ENCODE measurements at regions not wholly inside any gene's neighbourhood (a gene's known extent, or its start where the extent isn't known, plus 50 kb on each side); places are given as distances from the start of the nearest gene placed in this dataset.
"Not testable (repeated sequence)": the region's sequence is repeated elsewhere in the genome, so short reads cannot be mapped to it uniquely, and the experiment has no call there.

DNA sequence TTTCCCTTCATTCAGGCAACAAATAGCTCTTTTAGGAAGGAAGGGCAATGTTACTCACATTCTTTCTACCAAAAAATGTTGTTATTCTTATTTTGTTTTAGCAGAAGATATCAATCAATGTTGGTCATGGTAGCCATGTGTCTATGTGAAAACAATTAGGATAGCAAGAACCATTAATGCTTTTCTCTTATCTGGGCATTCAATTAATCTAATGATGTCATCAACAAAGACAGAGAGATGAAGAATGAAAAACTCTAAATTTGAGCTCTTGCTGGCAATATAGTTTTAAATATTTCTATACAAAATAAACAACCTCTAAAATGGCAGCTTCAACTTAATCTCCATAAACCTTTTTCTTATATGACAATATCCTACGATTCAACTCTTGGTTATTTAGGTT is 353.7 kb upstream of the ANKRD30A start:
- no CpG with 5 or more reads among the region's 1 CpG for WGBS (ENCODE audit: insufficient coverage)
- no peak overlapping the region for H3K27ac Mint-ChIP-seq
- no peaks in the 10 kb centered on the region for H3K4me1 ChIP-seq (ENCODE audit: control insufficient read depth, insufficient read depth, low read length)
- DNase-seq: no peak
- H3K4me3 Mint-ChIP-seq: no peak overlapping the region
- H3K27me3 ChIP-seq (ENCODE audit: control insufficient read depth, insufficient read depth, low read length): no peaks in the 10 kb centered on the region
- H3K27me3 Mint-ChIP-seq (ENCODE audit: low read depth in 2 of 2): no peaks in the 10 kb centered on the region
- H3K36me3 Mint-ChIP-seq: no peaks in the 10 kb centered on the region
- H3K4me1 Mint-ChIP-seq: no peaks in the 10 kb centered on the region
- H3K36me3 ChIP-seq (ENCODE audit: control insufficient read depth, insufficient read depth, low read length): no peaks in the 10 kb centered on the region
- H3K27ac ChIP-seq (ENCODE audit: low read length): no peak overlapping the region
- intact Hi-C loops (cut with micrococcal nuclease): no loop called here
- no peaks in the 10 kb centered on the region for H3K9me3 Mint-ChIP-seq
- H3K4me3 ChIP-seq (ENCODE audit: low read length): no peak overlapping the region
- TF ChIP-seq, protein P1, sequence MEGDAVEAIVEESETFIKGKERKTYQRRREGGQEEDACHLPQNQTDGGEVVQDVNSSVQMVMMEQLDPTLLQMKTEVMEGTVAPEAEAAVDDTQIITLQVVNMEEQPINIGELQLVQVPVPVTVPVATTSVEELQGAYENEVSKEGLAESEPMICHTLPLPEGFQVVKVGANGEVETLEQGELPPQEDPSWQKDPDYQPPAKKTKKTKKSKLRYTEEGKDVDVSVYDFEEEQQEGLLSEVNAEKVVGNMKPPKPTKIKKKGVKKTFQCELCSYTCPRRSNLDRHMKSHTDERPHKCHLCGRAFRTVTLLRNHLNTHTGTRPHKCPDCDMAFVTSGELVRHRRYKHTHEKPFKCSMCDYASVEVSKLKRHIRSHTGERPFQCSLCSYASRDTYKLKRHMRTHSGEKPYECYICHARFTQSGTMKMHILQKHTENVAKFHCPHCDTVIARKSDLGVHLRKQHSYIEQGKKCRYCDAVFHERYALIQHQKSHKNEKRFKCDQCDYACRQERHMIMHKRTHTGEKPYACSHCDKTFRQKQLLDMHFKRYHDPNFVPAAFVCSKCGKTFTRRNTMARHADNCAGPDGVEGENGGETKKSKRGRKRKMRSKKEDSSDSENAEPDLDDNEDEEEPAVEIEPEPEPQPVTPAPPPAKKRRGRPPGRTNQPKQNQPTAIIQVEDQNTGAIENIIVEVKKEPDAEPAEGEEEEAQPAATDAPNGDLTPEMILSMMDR (IDR thresholded peaks at IDR 0.05): no peak
- no peaks in the 10 kb centered on the region for H3K9me3 ChIP-seq (ENCODE audit: control insufficient read depth, insufficient read depth, low read length)
- no peak for ATAC-seq

DNA sequence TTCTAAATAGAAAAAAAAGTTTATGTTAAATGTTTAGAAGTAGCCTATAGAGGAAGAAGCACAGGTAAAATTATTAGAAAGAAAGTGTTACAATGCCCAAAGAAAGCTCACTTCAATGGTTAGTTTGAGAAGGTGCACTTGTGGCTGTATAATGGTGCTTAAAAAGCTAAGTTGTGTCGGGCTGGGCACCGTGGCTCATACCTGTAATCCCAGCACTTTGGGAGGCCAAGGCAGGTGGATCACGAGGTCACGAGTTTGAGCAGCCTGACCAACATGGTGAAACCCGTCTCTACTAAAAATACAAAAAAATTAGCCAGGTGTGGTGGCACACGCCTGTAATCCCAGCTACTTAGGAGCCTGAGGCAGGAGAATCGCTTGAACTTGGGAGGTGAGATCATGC is 355.7 kb upstream of the ANKRD30A start:
- H3K27ac ChIP-seq (ENCODE audit: low read length); H3K27me3 ChIP-seq (ENCODE audit: control insufficient read depth, insufficient read depth, low read length); H3K27ac Mint-ChIP-seq; H3K36me3 Mint-ChIP-seq; H3K4me3 ChIP-seq (ENCODE audit: low read length); H3K9me3 Mint-ChIP-seq; H3K36me3 ChIP-seq (ENCODE audit: control insufficient read depth, insufficient read depth, low read length); H3K4me1 ChIP-seq (ENCODE audit: control insufficient read depth, insufficient read depth, low read length); H3K4me1 Mint-ChIP-seq; H3K27me3 Mint-ChIP-seq (ENCODE audit: low read depth in 2 of 2); H3K9me3 ChIP-seq (ENCODE audit: control insufficient read depth, insufficient read depth, low read length); DNase-seq; ATAC-seq; H3K4me3 Mint-ChIP-seq; intact Hi-C loops (cut with micrococcal nuclease): not testable (repeated sequence)
- 84% methylated on average over 7 of the region's 7 CpGs for WGBS (ENCODE audit: insufficient coverage)

DNA sequence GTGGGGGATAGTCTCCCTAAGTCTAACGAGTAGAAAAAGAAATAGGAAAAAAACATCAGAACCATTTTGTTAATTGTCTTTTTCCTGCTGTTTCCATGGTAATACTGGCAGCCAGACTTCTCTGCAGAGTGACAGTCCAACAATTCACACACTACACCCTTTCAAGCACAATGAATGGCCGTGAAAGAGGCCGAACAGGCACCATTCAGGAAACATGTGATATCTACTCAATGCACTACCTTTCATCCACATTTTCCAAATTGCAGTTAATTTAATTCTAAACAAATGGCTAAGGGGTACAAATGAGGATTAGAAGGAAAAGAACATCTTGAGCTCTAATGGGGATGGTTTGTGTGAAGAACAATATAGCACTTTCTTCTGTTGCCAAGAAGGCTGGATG is 358.5 kb upstream of the ANKRD30A start:
- ATAC-seq (no peak), DNase-seq (no peak)
- Histone ChIP-seq H3K4me1 (ENCODE audit: control insufficient read depth, insufficient read depth, low read length) (no peaks in the 10 kb centered on the region), H3K36me3 (ENCODE audit: control insufficient read depth, insufficient read depth, low read length) (no peaks in the 10 kb centered on the region), H3K4me3 (ENCODE audit: low read length) (no peak overlapping the region), H3K27me3 (ENCODE audit: control insufficient read depth, insufficient read depth, low read length) (no peaks in the 10 kb centered on the region), H3K9me3 (ENCODE audit: control insufficient read depth, insufficient read depth, low read length) (no peaks in the 10 kb centered on the region), H3K27ac (ENCODE audit: low read length) (no peak overlapping the region)
- TF ChIP-seq, protein P1 (IDR thresholded peaks at IDR 0.05): no peak
- intact Hi-C loops (cut with micrococcal nuclease): no loop called here
- 81% methylated on average over 3 of the region's 3 CpGs for WGBS (ENCODE audit: insufficient coverage)
- Mint-ChIP-seq H3K36me3 (no peaks in the 10 kb centered on the region), H3K27ac (no peak overlapping the region), H3K4me1 (no peaks in the 10 kb centered on the region), H3K4me3 (no peak overlapping the region), H3K27me3 (ENCODE audit: low read depth in 2 of 2) (no peaks in the 10 kb centered on the region), H3K9me3 (no peaks in the 10 kb centered on the region)

DNA sequence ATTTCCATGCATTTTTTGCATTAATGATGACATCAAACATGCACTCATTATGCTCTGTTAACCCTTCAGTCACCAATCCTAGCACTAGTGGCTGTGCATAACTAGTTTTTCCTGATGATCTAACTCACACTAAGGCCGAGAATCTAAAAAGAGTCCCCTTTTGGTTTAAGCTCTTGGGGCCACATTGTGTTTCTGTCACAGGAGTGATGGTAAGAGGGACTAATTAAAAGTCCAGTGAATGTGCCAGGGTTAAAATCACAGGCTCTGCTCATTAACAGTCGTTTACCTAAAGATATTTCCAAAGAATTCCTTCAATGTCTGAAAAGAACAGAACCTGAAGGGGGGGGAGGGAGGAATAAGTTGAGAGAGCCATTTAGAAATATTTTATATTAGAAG is 359.0 kb upstream of the ANKRD30A start:
- H3K4me1 ChIP-seq (ENCODE audit: control insufficient read depth, insufficient read depth, low read length): no peaks in the 10 kb centered on the region
- 71% methylated on average over 1 of the region's 2 CpGs for WGBS (ENCODE audit: insufficient coverage)
- Mint-ChIP-seq H3K36me3 (no peaks in the 10 kb centered on the region), H3K4me1 (no peaks in the 10 kb centered on the region), H3K4me3 (no peak overlapping the region), H3K9me3 (no peaks in the 10 kb centered on the region), H3K27ac (no peak overlapping the region), H3K27me3 (ENCODE audit: low read depth in 2 of 2) (no peaks in the 10 kb centered on the region)
- H3K27me3 ChIP-seq (ENCODE audit: control insufficient read depth, insufficient read depth, low read length): no peaks in the 10 kb centered on the region
- no peak overlapping the region for H3K4me3 ChIP-seq (ENCODE audit: low read length)
- no peaks in the 10 kb centered on the region for H3K36me3 ChIP-seq (ENCODE audit: control insufficient read depth, insufficient read depth, low read length)
- H3K27ac ChIP-seq (ENCODE audit: low read length): no peak overlapping the region
- no peaks in the 10 kb centered on the region for H3K9me3 ChIP-seq (ENCODE audit: control insufficient read depth, insufficient read depth, low read length)
- no peak for DNase-seq
- TF ChIP-seq, protein P1 (IDR thresholded peaks at IDR 0.05): no peak
- intact Hi-C loops (cut with micrococcal nuclease): no loop called here
- no peak for ATAC-seq

All from natural killer cell (primary cell).